GM12873 (cell line): ENCODE measurements at regions not wholly inside any gene's neighbourhood (a gene's known extent, or its start where the extent isn't known, plus 50 kb on each side); places are given as distances from the start of the nearest gene placed in this dataset.

Source experiments
- CTCF ChIP-seq: IDR thresholded peaks from 2 replicates; pipeline ENCODE4 v1.5.1; 2012; ENCODE audit warnings: low read depth, mild to moderate bottlenecking, moderate library complexity, low read length, control low read depth; ENCODE audit not compliant: insufficient read depth; ENCODE audit errors: missing control alignments

- no peak for TF ChIP-seq CTCF
Observed at GRCh38 chr9:87301371-87301770, 196.3 kb upstream of the DAPK1 start.

GRCh38 chr9:87305151-87305550, 192.5 kb upstream of the DAPK1 start:
- no peak for TF ChIP-seq CTCF

- no peak for TF ChIP-seq CTCF
Observed at GRCh38 chr9:87306006-87306405, 191.7 kb upstream of the DAPK1 start.

- no peak for TF ChIP-seq CTCF
Observed at GRCh38 chr9:87307848-87308247, 189.8 kb upstream of the DAPK1 start.

GRCh38 chr9:87309236-87309635, 188.4 kb upstream of the DAPK1 start:
- no peak for TF ChIP-seq CTCF

GRCh38 chr9:87310827-87311523, 186.7 kb upstream of the DAPK1 start:
- no peak for TF ChIP-seq CTCF

GRCh38 chr9:87319656-87320055, 178.0 kb upstream of the DAPK1 start:
- no peak for TF ChIP-seq CTCF
